Neural crest cell (in vitro differentiated cells): ENCODE measurements at regions not wholly inside any gene's neighbourhood (a gene's known extent, or its start where the extent isn't known, plus 50 kb on each side); places are given as distances from the start of the nearest gene placed in this dataset.

Source experiments
- DNase-seq: peaks from one replicate; pipeline ENCODE4 v3.0.0; 2021; ENCODE audit warnings: low read depth, mixed read lengths, low spot score
- H3K27ac Mint-ChIP-seq: one replicate; pipeline ENCODE4 v1.8.0; 2021; ENCODE audit warnings: mild to moderate bottlenecking, mixed read lengths; ENCODE audit not compliant: unreplicated experiment
- H3K27me3 Mint-ChIP-seq: 2 replicates; pipeline ENCODE4 v1.8.0; 2021; ENCODE audit warnings: low read depth, mild to moderate bottlenecking, mixed read lengths
- H3K36me3 Mint-ChIP-seq: 2 replicates; pipeline ENCODE4 v1.8.0; 2021; ENCODE audit warnings: low read depth, mild to moderate bottlenecking, mixed read lengths
- H3K4me1 Mint-ChIP-seq: 2 replicates; pipeline ENCODE4 v1.8.0; 2021; ENCODE audit warnings: mixed read lengths
- H3K4me3 Mint-ChIP-seq: one replicate; pipeline ENCODE4 v1.8.0; 2021; ENCODE audit warnings: mild to moderate bottlenecking, mixed read lengths
- H3K9me3 Mint-ChIP-seq: 2 replicates; pipeline ENCODE4 v1.8.0; 2021; ENCODE audit warnings: mixed read lengths
- TF ChIP-seq, protein P1 (sequence below): fragments of 200-600 bp; sonication (generic); conservative IDR thresholded peaks from 2 replicates; pipeline ENCODE4 v1.5.0; 2021; ENCODE audit warnings: antibody characterized with exemption, mild to moderate bottlenecking

DNA sequence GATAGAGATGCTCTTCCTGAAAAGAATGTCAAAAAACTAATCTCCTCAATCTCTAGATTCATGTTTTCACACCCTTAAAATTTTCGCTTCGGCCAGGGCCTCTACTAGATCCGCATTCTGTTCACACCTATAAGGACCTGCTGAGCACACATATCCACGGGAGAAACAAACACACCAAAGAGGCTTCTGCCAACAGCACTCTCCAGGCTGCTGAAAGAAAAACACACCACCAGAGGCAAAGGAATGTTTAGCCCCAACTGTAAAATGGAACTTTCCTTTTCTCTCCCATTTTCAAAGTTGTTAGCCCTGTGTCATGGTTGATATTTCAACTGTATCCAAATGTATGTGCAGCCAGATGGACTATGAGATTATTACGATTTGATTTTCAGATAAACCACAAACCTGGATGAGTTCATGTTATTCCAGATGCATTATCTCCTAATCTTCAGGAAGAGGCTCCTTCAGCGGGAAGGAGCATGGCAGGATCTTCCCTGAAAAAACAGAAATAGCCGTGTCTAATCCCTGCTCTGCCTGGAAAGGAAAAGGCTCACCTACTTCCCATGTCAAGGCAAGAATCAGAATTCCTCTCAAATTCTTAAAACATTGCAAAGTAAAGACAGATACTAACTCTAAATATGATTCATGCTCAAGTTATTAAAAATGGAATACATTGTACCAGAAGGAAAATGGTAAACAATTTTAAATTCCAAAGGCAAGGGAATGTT, 442.7 kb upstream of the NR2F2 start:
- peaks cover 8% of the 10 kb centered on the region for H3K9me3 Mint-ChIP-seq
- H3K36me3 Mint-ChIP-seq = no peaks in the 10 kb centered on the region
- no peaks in the 10 kb centered on the region for H3K27me3 Mint-ChIP-seq
- H3K27ac Mint-ChIP-seq = no peak overlapping the region
- no peak for DNase-seq
- TF ChIP-seq, protein P1, sequence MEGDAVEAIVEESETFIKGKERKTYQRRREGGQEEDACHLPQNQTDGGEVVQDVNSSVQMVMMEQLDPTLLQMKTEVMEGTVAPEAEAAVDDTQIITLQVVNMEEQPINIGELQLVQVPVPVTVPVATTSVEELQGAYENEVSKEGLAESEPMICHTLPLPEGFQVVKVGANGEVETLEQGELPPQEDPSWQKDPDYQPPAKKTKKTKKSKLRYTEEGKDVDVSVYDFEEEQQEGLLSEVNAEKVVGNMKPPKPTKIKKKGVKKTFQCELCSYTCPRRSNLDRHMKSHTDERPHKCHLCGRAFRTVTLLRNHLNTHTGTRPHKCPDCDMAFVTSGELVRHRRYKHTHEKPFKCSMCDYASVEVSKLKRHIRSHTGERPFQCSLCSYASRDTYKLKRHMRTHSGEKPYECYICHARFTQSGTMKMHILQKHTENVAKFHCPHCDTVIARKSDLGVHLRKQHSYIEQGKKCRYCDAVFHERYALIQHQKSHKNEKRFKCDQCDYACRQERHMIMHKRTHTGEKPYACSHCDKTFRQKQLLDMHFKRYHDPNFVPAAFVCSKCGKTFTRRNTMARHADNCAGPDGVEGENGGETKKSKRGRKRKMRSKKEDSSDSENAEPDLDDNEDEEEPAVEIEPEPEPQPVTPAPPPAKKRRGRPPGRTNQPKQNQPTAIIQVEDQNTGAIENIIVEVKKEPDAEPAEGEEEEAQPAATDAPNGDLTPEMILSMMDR = no peak
- no peak overlapping the region for H3K4me3 Mint-ChIP-seq
- H3K4me1 Mint-ChIP-seq = peaks cover 29% of the 10 kb centered on the region

DNA sequence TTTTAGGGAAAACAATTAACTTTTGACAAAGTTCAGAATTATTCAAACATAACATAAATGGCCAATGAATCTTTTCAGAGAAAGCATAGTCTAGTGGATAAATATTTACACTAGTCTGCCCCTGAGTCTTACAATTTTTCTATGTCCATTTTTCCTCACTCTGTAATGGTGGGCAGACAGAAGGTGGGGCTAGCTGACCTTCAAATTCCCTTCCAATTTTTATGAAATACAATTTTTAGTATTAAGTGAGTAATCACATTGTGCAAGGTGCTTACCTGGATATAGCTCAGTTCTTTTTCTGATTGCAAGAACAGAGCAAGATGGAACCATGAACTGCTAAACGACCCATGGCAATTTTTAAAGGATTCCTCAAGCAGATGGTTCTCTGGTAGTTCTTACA, 441.7 kb upstream of the NR2F2 start:
- H3K36me3 Mint-ChIP-seq = no peaks in the 10 kb centered on the region
- H3K27ac Mint-ChIP-seq = no peak overlapping the region

DNA sequence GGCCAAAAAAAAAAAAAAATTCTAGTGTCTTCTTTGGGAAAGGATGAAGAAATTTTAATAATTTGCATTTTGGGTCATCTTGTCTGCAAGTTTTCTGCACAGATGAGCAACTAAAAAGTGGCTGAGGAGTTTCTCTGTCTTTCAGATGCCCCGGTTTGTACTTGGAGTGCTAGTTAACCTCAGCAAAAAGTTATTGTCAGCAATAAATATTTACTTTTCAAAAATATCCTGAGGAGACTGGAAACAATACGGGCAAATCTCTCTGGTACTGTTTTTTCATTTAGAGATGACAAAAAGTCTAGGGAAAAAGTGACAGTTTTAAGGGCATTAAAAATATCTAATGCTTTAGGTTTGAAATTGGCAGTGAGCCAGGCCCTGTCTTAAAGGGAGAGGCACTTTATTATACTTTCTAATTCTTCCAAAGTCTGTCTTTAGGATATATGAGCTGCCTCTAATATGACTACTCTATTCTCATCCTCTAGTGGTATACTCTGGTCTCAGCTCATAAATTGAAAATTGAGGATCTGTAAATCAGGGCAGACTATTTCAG, 436.0 kb upstream of the NR2F2 start:
- TF ChIP-seq, protein P1 = no peak
- Mint-ChIP-seq H3K27ac (peak overlapping the region; percentile 57), H3K36me3 (no peaks in the 10 kb centered on the region), H3K27me3 (no peaks in the 10 kb centered on the region), H3K4me3 (no peak overlapping the region), H3K9me3 (peaks cover 7% of the 10 kb centered on the region), H3K4me1 (peaks cover 20% of the 10 kb centered on the region)
- DNase-seq = no peak

More for the DNA sequence above, 441.7 kb upstream of the NR2F2 start:
- Mint-ChIP-seq H3K4me1 (peaks cover 21% of the 10 kb centered on the region), H3K27me3 (no peaks in the 10 kb centered on the region), H3K4me3 (no peak overlapping the region), H3K9me3 (peaks cover 8% of the 10 kb centered on the region)
- DNase-seq = no peak
- TF ChIP-seq, protein P1 = no peak

DNA sequence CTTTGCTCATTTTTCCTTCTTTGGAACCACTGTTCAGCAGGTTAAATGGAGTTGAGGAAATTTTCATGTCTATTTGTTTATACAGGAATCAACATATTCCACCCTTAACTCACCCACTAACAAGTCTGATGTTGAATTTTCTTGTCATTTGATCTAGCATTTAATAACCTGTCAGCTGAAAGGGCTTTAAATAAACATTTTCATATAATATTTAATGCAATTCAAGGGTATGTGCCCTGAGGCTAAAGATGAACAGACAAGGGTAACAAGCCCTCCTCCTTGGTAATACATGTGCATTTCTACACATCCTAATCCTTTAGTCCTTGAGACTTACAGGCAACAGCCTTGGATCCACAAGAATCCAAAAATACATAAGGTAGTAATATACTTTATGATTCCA, 435.0 kb upstream of the NR2F2 start:
- Mint-ChIP-seq H3K27ac (no peak overlapping the region), H3K9me3 (peaks cover 3% of the 10 kb centered on the region), H3K36me3 (no peaks in the 10 kb centered on the region), H3K4me1 (peaks cover 17% of the 10 kb centered on the region), H3K27me3 (no peaks in the 10 kb centered on the region), H3K4me3 (no peak overlapping the region)
- DNase-seq = no peak
- TF ChIP-seq, protein P1 = no peak

DNA sequence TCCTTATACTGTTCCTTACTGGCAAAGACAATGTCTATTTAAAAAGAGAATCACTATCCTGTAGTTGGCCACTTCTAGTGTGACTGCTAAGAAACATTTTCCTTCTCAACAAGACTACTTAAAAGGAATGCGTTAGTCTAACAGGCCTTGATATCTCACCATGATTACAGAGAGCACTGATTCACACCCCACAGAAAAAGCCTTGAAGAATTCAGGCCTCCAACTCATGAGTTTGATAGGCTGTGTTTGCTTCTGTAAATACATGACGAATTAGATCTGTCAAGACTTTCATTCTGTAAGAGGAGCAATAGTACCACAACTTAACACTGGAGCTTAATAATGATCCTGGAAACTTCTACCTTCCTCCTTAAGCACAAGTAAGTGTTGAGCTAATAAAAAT, 432.8 kb upstream of the NR2F2 start:
- TF ChIP-seq, protein P1 = no peak
- Mint-ChIP-seq H3K4me3 (no peak overlapping the region), H3K9me3 (no peaks in the 10 kb centered on the region), H3K36me3 (no peaks in the 10 kb centered on the region), H3K27ac (no peak overlapping the region), H3K27me3 (no peaks in the 10 kb centered on the region), H3K4me1 (peaks cover 32% of the 10 kb centered on the region)
- DNase-seq = no peak
